HL-60 (cell line): ENCODE measurements at regions not wholly inside any gene's neighbourhood (a gene's known extent, or its start where the extent isn't known, plus 50 kb on each side); places are given as distances from the start of the nearest gene placed in this dataset.

Experiments used
- REST ChIP-seq: IDR thresholded peaks from 2 replicates; pipeline ENCODE4 v1.6.1; 2012; ENCODE audit warnings: low read depth; ENCODE audit not compliant: insufficient replicate concordance
- SPI1 ChIP-seq: IDR thresholded peaks from 2 replicates; pipeline ENCODE4 v1.6.1; 2012; ENCODE audit warnings: low read depth, mild to moderate bottlenecking, borderline replicate concordance
- TF ChIP-seq, protein P1 (sequence below): IDR thresholded peaks from one replicate; pipeline ENCODE4 v1.5.1; 2011; ENCODE audit warnings: low read length, control low read depth, inconsistent platforms; ENCODE audit not compliant: insufficient read depth

GRCh38 chr18:45349467-45349866 lies 265.8 kb upstream of the SLC14A2 start:
- TF ChIP-seq SPI1 (no peak), REST (no peak)
- TF ChIP-seq, protein P1, sequence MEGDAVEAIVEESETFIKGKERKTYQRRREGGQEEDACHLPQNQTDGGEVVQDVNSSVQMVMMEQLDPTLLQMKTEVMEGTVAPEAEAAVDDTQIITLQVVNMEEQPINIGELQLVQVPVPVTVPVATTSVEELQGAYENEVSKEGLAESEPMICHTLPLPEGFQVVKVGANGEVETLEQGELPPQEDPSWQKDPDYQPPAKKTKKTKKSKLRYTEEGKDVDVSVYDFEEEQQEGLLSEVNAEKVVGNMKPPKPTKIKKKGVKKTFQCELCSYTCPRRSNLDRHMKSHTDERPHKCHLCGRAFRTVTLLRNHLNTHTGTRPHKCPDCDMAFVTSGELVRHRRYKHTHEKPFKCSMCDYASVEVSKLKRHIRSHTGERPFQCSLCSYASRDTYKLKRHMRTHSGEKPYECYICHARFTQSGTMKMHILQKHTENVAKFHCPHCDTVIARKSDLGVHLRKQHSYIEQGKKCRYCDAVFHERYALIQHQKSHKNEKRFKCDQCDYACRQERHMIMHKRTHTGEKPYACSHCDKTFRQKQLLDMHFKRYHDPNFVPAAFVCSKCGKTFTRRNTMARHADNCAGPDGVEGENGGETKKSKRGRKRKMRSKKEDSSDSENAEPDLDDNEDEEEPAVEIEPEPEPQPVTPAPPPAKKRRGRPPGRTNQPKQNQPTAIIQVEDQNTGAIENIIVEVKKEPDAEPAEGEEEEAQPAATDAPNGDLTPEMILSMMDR, result no peak
